PC-3 (cell line): ENCODE measurements at regions not wholly inside any gene's neighbourhood (a gene's known extent, or its start where the extent isn't known, plus 50 kb on each side); places are given as distances from the start of the nearest gene placed in this dataset.
A peak's percentile ranks its signal among the peaks of the same experiment; 100 is the strongest.

Source experiments
- ATAC-seq: fragments of 200-7000 bp; cut with Tn5 transposase; 2 replicates; pipeline ENCODE4 v1.9.1; 2020; ENCODE audit warnings: mild to moderate bottlenecking, moderate library complexity
- BruUV-seq: library from RNA; stranded (reverse); fragments of 400-500 nt; replicated peaks from 2 replicates; lab custom pipeline; 2021; lab: Mats Ljungman, UMichigan
- CTCF ChIA-PET: fragments of 300-600 bp; sonication (Branson Sonifier 250); formaldehyde crosslinking; loops from one replicate; lab custom pipeline; 2022; ENCODE audit warnings: antibody characterized with exemption; lab: Charles Lee
- POLR2A ChIA-PET: fragments of 300-600 bp; sonication (Branson Sonifier 250); formaldehyde crosslinking; loops from one replicate; lab custom pipeline; 2022; ENCODE audit warnings: antibody characterized with exemption; ENCODE audit not compliant: unreplicated experiment; lab: Charles Lee
- DNase-seq: peaks from one replicate; pipeline ENCODE4 v3.0.0-alpha.2; 2015
- H2AFZ ChIP-seq: fragments of 300-600 bp; sonication (generic); 2 replicates; pipeline ENCODE4 v1.6.0; 2016; ENCODE audit warnings: antibody characterized with exemption, low read length
- H3F3A ChIP-seq: fragments of 300-600 bp; sonication (generic); one replicate; pipeline ENCODE4 v1.6.0; 2017; ENCODE audit warnings: antibody characterized with exemption, low read length, control low read depth, mild to moderate bottlenecking; ENCODE audit not compliant: unreplicated experiment
- H3K27ac ChIP-seq: fragments of 300-600 bp; sonication (generic); 2 replicates; pipeline ENCODE4 v1.5.1; 2016; ENCODE audit warnings: mild to moderate bottlenecking, low read length
- H3K27me3 ChIP-seq: fragments of 300-600 bp; sonication (generic); 2 replicates; pipeline ENCODE4 v1.6.1; 2016; ENCODE audit warnings: low read length, mixed read lengths
- H3K36me3 ChIP-seq: fragments of 300-600 bp; sonication (generic); 2 replicates; pipeline ENCODE4 v1.6.1; 2016; ENCODE audit warnings: low read depth, mixed run types, low read length, mixed read lengths
- H3K4me1 ChIP-seq: fragments of 300-600 bp; sonication (generic); 2 replicates; pipeline ENCODE4 v1.5.1; 2016; ENCODE audit warnings: low read length; ENCODE audit not compliant: insufficient read depth
- H3K4me2 ChIP-seq: fragments of 300-600 bp; sonication (generic); 2 replicates; pipeline ENCODE4 v1.6.0; 2016; ENCODE audit warnings: low read length
- H3K4me3 ChIP-seq: fragments of 300-600 bp; sonication (generic); 2 replicates; pipeline ENCODE4 v1.5.1; 2016; ENCODE audit warnings: mild to moderate bottlenecking, low read length, mixed read lengths
- H3K79me2 ChIP-seq: fragments of 300-600 bp; sonication (generic); 2 replicates; pipeline ENCODE4 v1.6.1; 2017; ENCODE audit warnings: low read length, mixed read lengths
- H3K9ac ChIP-seq: fragments of 300-600 bp; sonication (generic); 2 replicates; pipeline ENCODE4 v1.6.0; 2016; ENCODE audit warnings: mild to moderate bottlenecking, low read length
- H3K9me2 ChIP-seq: fragments of 300-600 bp; sonication (generic); replicated peaks from 2 replicates; pipeline ENCODE4 v1.6.1; 2016; ENCODE audit warnings: mixed run types, low read length, mixed read lengths
- H3K9me3 ChIP-seq: fragments of 300-600 bp; sonication (generic); 2 replicates; pipeline ENCODE4 v1.6.1; 2016; ENCODE audit warnings: low read length, mixed read lengths
- H4K20me1 ChIP-seq: fragments of 300-600 bp; sonication (generic); 2 replicates; pipeline ENCODE4 v1.6.1; 2016; ENCODE audit warnings: low read length, mixed read lengths
- EZH2 ChIP-seq: fragments of 300-600 bp; sonication (generic); IDR thresholded peaks from one replicate; pipeline ENCODE4 v1.6.1; 2017; ENCODE audit warnings: antibody characterized with exemption, mild to moderate bottlenecking, low read length; ENCODE audit not compliant: unreplicated experiment
- EZH2phosphoT487 ChIP-seq: fragments of 300-600 bp; sonication (generic); IDR thresholded peaks from 2 replicates; pipeline ENCODE4 v1.6.1; 2018; ENCODE audit warnings: mild to moderate bottlenecking, antibody characterized with exemption, low read length, borderline replicate concordance
- intact Hi-C: fragments of 100-400 bp; cut with micrococcal nuclease; formaldehyde crosslinking; loops from 2 replicates; pipeline ENCODE4 v1.9.0; 2023
- TF ChIP-seq, protein P1 (sequence below): fragments of 300-600 bp; sonication (generic); conservative IDR thresholded peaks from 2 replicates; pipeline ENCODE4 v1.5.1; 2017; ENCODE audit warnings: antibody characterized with exemption, low read depth, mild to moderate bottlenecking, low read length

DNA sequence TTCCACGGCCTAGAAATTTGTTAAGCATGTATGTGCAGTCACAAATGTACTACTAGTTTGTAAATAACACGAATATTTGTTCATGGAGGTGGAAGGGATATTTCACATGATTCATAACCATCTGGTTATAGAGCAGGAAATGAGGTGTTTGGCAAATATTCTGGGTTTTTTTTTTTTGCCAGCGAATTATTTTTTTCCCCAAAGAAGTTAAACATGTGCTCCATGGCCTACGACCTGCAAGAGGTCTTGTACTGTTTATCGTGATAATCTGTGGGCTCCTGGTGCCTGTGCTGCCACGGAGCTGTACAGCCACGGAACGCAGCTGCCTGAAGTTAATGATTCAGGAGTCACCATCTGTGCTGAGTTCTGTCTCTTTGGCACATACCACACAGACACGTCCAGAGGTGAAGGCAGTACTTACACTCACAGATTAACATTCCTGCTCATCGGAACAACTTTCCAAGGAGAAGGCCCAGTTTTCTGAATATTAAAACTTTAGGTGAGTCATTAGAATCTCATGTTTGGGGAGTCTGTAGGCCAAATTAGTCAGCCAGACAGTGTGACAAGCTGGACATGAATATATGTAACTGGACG lies 156.3 kb downstream of the TMX1 start:
- peak; percentile 48 for ATAC-seq
- peak overlapping the region; percentile 98 for H3K27ac ChIP-seq
- peaks cover 61% of the 10 kb centered on the region for H3K4me1 ChIP-seq
- peak overlapping the region; percentile 70 for H2AFZ ChIP-seq
- H3K9me2 ChIP-seq: no peaks in the 10 kb centered on the region
- ChIA-PET CTCF (no interaction called here), POLR2A (interaction anchor here (0.5 to 1.0 kb wide), 9 partner anchors 46 to 379 kb away, joined by 3 to 8 read pairs (median 4); no protein-coding TSS in a partner anchor)
- no TSS peak for BruUV-seq
- intact Hi-C loops: loop anchor here (1.0 to 2.0 kb wide), 9 partner anchors 46 to 380 kb away; no protein-coding TSS in a partner anchor
- peak; percentile 99 for DNase-seq
- H3F3A ChIP-seq: peaks cover 16% of the 10 kb centered on the region
- H3K9ac ChIP-seq: peak overlapping the region; percentile 89
- no peaks in the 10 kb centered on the region for H3K27me3 ChIP-seq
- peak overlapping the region; percentile 72 for H3K4me2 ChIP-seq
- no peaks in the 10 kb centered on the region for H3K36me3 ChIP-seq
- TF ChIP-seq, protein P1, sequence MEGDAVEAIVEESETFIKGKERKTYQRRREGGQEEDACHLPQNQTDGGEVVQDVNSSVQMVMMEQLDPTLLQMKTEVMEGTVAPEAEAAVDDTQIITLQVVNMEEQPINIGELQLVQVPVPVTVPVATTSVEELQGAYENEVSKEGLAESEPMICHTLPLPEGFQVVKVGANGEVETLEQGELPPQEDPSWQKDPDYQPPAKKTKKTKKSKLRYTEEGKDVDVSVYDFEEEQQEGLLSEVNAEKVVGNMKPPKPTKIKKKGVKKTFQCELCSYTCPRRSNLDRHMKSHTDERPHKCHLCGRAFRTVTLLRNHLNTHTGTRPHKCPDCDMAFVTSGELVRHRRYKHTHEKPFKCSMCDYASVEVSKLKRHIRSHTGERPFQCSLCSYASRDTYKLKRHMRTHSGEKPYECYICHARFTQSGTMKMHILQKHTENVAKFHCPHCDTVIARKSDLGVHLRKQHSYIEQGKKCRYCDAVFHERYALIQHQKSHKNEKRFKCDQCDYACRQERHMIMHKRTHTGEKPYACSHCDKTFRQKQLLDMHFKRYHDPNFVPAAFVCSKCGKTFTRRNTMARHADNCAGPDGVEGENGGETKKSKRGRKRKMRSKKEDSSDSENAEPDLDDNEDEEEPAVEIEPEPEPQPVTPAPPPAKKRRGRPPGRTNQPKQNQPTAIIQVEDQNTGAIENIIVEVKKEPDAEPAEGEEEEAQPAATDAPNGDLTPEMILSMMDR: no peak
- no peak for TF ChIP-seq EZH2phosphoT487
- TF ChIP-seq EZH2: no peak
- H3K79me2 ChIP-seq: peaks cover 17% of the 10 kb centered on the region
- peak overlapping the region; percentile 32; the same call in 1 of the 2 replicates for H3K4me3 ChIP-seq
- no peaks in the 10 kb centered on the region for H4K20me1 ChIP-seq
- H3K9me3 ChIP-seq: no peaks in the 10 kb centered on the region

DNA sequence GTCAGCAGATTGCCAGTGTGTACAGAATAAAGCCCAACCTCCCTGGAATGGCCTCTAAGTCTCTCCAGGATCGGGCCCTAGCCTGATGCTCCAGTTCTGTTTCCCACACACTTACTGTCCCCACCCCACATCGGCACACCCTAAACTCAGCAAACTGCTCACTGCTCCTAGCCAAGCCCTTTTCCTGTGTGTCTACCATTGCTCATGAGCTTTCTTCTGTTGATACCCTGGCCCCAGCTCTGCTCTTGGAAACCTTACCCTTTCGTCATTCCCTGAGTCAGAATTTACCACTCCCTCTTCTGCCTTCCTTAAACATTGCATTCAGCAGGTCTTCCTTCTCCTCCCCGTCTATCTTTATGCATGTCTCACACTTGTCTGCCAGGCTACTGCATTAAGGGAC lies 158.9 kb downstream of the TMX1 start:
- Histone ChIP-seq H3K79me2 (peaks cover 17% of the 10 kb centered on the region), H3K9me3 (no peaks in the 10 kb centered on the region), H3K4me2 (peak overlapping the region; percentile 72), H3F3A (peaks cover 16% of the 10 kb centered on the region), H3K9me2 (no peaks in the 10 kb centered on the region), H3K4me1 (peaks cover 61% of the 10 kb centered on the region), H3K27me3 (no peaks in the 10 kb centered on the region), H3K9ac (peak overlapping the region; percentile 89), H4K20me1 (no peaks in the 10 kb centered on the region), H3K27ac (peak overlapping the region; percentile 98), H3K36me3 (no peaks in the 10 kb centered on the region), H3K4me3 (peak overlapping the region; percentile 11; the same call in 1 of the 2 replicates), H2AFZ (no peak overlapping the region)
- no TSS peak for BruUV-seq
- ATAC-seq (peak; percentile 86), DNase-seq (peak; percentile 99)
- POLR2A ChIA-PET: interaction anchor here (0.5 to 1.2 kb wide), 14 partner anchors 24 to 1703 kb away, joined by 3 to 34 read pairs (median 4); partner anchors contain the start of gene FRMD6
- intact Hi-C loops: no loop called here
- TF ChIP-seq, protein P1: no peak
- TF ChIP-seq EZH2: no peak
- no peak for TF ChIP-seq EZH2phosphoT487
- CTCF ChIA-PET: interaction anchor here (0.6 to 1.2 kb wide), 5 partner anchors 44 to 659 kb away, joined by 3 to 5 read pairs (median 4); partner anchors contain the start of gene FRMD6

DNA sequence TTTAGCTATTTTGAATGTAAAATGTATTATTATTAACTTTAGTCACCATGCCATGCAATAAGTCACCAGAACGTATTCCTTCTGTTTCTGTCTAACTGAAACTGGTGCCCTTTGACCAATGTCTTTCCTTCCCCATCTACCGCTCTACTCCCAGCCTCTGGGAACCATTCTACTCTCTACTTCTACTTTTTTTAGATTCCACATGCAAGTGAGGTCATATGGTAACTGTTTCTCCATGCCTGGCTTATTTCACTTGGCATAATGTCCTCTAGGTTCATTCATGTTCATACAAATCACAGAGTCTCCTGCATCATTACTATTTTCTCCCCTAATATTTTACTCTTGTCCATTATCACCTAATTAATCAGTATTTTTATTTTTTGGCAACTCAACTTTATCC lies 160.1 kb downstream of the TMX1 start:
- Histone ChIP-seq H3K4me3 (no peak overlapping the region), H4K20me1 (no peaks in the 10 kb centered on the region), H3K4me2 (no peak overlapping the region), H3K4me1 (peaks cover 48% of the 10 kb centered on the region), H3K9me2 (no peaks in the 10 kb centered on the region), H2AFZ (no peak overlapping the region), H3K9ac (peak overlapping the region; percentile 67; the same call in 1 of the 2 replicates), H3K9me3 (no peaks in the 10 kb centered on the region), H3K27ac (peak overlapping the region; percentile 98), H3K27me3 (no peaks in the 10 kb centered on the region), H3K79me2 (peaks cover 17% of the 10 kb centered on the region), H3F3A (peaks cover 16% of the 10 kb centered on the region), H3K36me3 (no peaks in the 10 kb centered on the region)
- ChIA-PET POLR2A (no interaction called here), CTCF (interaction anchor here (0.6 kb wide), 1 partner anchor 190 kb away, joined by 4 read pairs; no protein-coding TSS in a partner anchor)
- intact Hi-C loops: no loop called here
- TF ChIP-seq EZH2 (no peak), EZH2phosphoT487 (no peak)
- TF ChIP-seq, protein P1: no peak
- DNase-seq: no peak
- ATAC-seq: no peak
- BruUV-seq: no TSS peak
